ENCODE measurements at regions not wholly inside any gene's neighbourhood (a gene's known extent, or its start where the extent isn't known, plus 50 kb on each side); places are given as distances from the start of the nearest gene placed in this dataset.

DNA sequence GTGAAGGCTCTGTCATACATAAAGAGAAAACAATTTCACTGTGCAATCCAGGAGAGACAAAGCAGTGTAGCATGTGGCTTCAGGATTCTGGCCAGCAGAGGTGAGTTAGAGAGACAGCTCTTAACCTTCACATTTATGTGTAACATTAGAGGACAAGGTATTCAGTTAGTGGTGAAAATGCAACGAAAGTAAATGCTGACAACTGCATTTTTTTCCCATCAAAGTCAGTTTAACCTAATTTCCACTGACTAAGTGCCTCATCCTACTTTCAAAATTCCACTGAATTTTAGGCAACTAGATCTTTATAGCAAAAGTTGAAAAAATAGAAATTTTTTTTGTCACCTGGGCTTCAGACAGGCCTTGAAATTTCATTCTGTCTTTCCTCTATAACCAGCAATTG lies 130.8 kb upstream of the LNX1 start:
- in situ Hi-C loops (cut with MboI; ENCODE audit: low sequenced_read_pairs, unreplicated experiment) = loop anchor here (25.0 kb wide), 1 partner anchor 490 kb away; no protein-coding TSS in a partner anchor

DNA sequence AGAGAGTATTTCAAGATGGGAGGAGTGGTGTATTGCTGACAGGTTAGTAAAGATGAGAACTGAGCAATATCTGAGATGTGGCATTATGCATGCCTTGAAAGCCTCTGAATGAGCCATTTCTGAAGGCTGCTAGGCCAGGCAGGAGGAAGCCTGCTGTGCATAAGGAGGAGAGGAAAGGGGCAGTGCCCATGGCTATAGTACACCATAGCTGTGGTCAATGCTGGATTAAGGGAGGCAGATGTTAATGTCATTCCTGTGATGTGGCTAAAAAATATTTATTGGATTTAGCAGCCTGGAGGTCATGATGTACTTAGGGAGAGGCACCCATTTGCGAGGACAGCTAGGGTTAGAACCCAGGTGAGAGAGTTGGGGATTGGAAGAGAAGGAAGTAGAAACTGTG lies 130.0 kb upstream of the LNX1 start:
- TF ChIP-seq, protein P1, sequence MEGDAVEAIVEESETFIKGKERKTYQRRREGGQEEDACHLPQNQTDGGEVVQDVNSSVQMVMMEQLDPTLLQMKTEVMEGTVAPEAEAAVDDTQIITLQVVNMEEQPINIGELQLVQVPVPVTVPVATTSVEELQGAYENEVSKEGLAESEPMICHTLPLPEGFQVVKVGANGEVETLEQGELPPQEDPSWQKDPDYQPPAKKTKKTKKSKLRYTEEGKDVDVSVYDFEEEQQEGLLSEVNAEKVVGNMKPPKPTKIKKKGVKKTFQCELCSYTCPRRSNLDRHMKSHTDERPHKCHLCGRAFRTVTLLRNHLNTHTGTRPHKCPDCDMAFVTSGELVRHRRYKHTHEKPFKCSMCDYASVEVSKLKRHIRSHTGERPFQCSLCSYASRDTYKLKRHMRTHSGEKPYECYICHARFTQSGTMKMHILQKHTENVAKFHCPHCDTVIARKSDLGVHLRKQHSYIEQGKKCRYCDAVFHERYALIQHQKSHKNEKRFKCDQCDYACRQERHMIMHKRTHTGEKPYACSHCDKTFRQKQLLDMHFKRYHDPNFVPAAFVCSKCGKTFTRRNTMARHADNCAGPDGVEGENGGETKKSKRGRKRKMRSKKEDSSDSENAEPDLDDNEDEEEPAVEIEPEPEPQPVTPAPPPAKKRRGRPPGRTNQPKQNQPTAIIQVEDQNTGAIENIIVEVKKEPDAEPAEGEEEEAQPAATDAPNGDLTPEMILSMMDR (IDR thresholded peaks at IDR 0.05; ENCODE audit: borderline replicate concordance, control extremely low read depth, extremely low read depth, insufficient read depth, missing control alignments) = no peak
- DNase-seq (ENCODE audit: low spot score) = no peak
- in situ Hi-C loops (cut with MboI; ENCODE audit: low sequenced_read_pairs, unreplicated experiment) = loop anchor here (25.0 kb wide), 1 partner anchor 491 kb away; no protein-coding TSS in a partner anchor

More for the DNA sequence above, 130.8 kb upstream of the LNX1 start:
- TF ChIP-seq, protein P1 (IDR thresholded peaks at IDR 0.05; ENCODE audit: borderline replicate concordance, control extremely low read depth, extremely low read depth, insufficient read depth, missing control alignments) = no peak
- no peak for DNase-seq (ENCODE audit: low spot score)

DNA sequence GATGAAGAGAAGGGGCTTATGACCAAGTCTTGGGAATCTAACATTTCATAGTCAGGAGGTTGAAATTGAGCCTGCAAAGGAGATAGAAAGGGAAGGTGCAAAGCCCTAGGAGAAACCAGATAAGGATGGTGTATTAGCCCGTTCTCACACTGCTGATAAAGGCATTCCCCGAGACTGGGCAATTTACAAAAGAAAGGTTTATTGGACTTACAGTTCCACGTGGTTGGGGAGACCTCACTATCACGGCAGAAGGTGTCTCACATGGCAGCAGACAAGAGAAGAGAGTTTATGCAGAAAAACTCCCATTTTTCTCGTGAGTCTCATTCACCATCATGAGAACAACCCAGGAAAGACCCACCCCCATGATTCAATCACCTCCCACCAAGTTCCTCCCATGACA lies 129.5 kb upstream of the LNX1 start:
- in situ Hi-C loops (cut with MboI; ENCODE audit: low sequenced_read_pairs, unreplicated experiment) = loop anchor here (25.0 kb wide), 1 partner anchor 492 kb away; no protein-coding TSS in a partner anchor
- TF ChIP-seq, protein P1 (IDR thresholded peaks at IDR 0.05; ENCODE audit: borderline replicate concordance, control extremely low read depth, extremely low read depth, insufficient read depth, missing control alignments) = no peak
- DNase-seq (ENCODE audit: low spot score) = no peak

DNA sequence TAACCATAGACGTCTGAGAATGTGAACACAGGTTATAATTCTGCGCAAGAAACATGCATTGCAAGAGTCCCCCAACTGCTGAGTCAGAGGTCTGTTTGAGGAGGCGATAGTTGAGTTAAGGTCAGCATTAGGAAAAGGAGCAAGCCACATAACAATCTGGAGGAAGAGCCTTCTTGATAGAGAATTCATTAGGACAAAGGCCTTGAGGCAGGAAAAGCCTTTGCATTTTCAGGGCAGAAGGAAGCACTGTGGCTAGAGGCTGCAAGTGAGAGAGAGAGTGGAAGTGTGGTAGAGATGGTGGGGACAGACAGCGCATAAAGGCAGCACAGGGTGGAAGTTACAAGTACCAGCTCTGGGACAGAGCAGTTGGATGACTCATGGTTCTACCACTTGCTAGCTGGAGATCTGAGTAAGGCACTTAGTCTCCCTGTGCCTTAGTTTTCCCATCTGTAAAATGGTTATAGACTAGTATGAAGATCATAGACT lies 125.8 kb upstream of the LNX1 start:
- no peak for DNase-seq (ENCODE audit: low spot score)
- TF ChIP-seq, protein P1 (IDR thresholded peaks at IDR 0.05; ENCODE audit: borderline replicate concordance, control extremely low read depth, extremely low read depth, insufficient read depth, missing control alignments) = no peak
- in situ Hi-C loops (cut with MboI; ENCODE audit: low sequenced_read_pairs, unreplicated experiment) = loop anchor here (25.0 kb wide), 1 partner anchor 495 kb away; no protein-coding TSS in a partner anchor

DNA sequence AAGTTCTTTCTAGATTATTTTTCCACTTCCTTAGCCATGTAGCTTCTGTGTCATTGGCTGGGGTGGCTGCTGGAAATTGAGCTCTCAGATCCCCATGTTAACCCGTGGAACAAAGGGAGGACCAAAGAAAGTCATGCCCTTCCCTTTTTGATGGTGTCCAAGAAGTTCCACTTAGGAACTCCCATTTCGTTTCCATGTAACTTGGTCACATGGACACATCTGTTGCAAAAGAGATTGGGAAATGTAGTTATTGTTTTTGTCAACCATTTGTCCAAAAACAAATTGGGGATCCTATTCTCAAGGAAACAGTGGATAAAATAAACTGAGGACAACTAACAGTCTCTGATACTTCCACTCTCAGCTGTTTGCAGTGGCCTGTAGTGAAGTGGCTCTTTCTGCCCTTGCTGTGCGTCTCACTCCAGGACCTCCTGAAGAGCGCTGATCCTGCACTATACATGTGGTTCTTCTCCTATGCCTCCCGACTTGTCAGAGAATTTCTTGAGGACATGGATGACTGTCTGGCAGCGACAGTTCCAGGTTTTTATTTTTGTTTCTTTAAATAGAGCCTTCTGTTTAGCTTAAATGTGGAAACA lies 125.3 kb upstream of the LNX1 start:
- in situ Hi-C loops (cut with MboI; ENCODE audit: low sequenced_read_pairs, unreplicated experiment) = loop anchor here (25.0 kb wide), 1 partner anchor 496 kb away; no protein-coding TSS in a partner anchor
- TF ChIP-seq, protein P1 (IDR thresholded peaks at IDR 0.05; ENCODE audit: borderline replicate concordance, control extremely low read depth, extremely low read depth, insufficient read depth, missing control alignments) = no peak
- no peak for DNase-seq (ENCODE audit: low spot score)

DNA sequence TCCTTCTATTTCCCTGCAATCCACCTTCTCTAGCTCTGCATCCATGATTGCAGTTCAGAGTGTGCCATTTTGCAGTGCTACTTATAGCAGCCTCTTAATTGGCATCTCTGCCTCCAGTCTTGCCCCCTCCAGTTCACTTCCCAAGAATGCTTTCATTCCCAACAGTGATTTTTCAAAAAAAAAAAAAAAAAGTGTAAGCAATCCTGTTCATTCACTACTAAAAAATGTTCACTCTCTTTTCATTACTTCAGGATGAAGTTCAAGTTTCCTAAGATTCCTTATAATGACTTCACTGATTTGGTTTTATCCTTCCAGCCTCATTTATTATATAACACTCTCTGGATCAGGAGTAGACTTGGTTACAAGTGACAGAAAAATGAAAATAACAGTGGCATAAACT lies 124.7 kb upstream of the LNX1 start:
- TF ChIP-seq, protein P1 (IDR thresholded peaks at IDR 0.05; ENCODE audit: borderline replicate concordance, control extremely low read depth, extremely low read depth, insufficient read depth, missing control alignments) = no peak
- in situ Hi-C loops (cut with MboI; ENCODE audit: low sequenced_read_pairs, unreplicated experiment) = loop anchor here (25.0 kb wide), 1 partner anchor 496 kb away; no protein-coding TSS in a partner anchor
- DNase-seq (ENCODE audit: low spot score) = no peak

All from GM13976 (cell line).